ENCODE measurements at regions not wholly inside any gene's neighbourhood (a gene's known extent, or its start where the extent isn't known, plus 50 kb on each side); places are given as distances from the start of the nearest gene placed in this dataset.
"Not testable (repeated sequence)": the region's sequence is repeated elsewhere in the genome, so short reads cannot be mapped to it uniquely, and the experiment has no call there.

DNA sequence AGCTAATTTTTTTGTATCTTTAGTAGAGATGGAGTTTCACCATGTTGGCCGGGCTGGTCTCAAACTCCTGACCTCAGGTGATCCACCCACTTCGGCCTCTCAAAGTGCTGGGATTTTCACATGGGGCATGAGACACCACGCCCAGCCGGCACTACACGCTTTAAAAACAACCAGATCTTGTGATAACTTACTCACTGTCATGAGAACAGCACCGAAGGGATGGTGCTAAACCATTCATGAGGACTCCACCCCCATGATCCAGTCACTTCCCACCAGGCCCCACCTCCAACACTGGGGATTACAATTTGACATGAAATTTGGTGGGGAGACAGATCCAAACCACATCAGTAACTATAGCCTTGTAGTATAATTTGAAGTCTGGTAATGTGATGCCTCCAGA, 67.4 kb upstream of the ZNF169 start:
- not testable (repeated sequence) for DNase-seq

DNA sequence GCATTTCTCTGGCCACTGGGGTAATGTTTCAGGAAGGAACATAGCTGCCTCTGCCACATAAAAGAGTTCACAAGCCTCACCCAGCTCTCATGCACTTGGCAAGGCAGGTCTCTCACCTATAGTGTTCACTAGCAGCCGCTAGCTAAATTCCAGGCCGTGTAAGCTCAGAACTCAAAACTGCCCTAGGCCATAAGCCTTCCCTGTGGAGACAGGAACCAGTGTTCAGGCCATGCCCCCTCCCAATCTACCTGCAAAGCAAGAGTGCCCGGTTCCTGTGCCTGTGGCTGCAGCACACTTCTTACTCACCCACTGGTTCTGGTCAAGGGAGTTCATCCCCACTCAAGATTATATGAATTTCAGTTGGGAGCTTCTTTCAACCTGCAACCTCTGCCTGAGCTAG, 60.7 kb upstream of the ZNF169 start:
- DNase-seq: no peak

DNA sequence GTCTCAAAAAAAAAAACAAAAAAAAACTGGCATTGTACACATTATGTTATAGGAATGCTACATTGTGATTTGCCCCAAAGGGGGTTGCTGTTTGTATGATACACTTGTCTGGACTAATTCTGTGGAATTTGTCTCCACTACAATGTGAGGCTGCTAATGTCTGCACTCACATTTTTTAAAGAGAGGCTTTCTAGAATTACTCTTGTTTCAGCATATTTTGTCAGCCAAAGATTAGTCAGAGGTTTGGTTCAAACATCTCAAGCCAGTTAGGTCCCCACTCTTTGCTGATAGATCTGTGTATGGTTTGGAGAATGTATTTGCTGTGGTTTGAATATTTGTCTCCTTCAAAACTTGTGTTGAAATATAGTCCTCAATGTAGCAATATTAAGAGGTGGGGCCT, 59.3 kb upstream of the ZNF169 start:
- no peak for DNase-seq

- DNase-seq: no peak
These were observed 54.9 kb upstream of the ZNF169 start for GRCh38 chr9:94204174-94204573.

DNA sequence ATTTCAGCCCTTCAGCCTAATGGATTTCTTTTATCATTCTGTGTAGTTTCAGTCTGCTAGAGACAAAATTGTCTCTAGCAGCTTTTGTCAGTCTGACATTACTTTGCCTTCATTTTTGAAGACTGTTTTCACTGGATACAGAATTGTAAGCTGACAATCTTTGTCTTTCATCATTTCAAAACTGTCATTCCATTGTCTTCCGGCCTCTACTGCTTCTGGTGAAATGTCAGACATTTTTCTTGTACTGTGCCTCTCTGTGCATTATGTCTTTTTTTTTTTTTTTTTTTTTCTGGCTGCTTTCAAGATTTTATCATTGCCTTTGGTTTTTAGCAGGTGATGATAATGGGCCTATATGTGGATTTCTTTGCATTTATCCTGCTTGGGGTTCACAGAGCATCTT, 51.3 kb upstream of the ZNF169 start:
- no peak for DNase-seq
